GM12801 (cell line): ENCODE measurements at regions not wholly inside any gene's neighbourhood (a gene's known extent, or its start where the extent isn't known, plus 50 kb on each side); places are given as distances from the start of the nearest gene placed in this dataset.

ENCODE experiments used
- TF ChIP-seq, protein P1 (sequence below): IDR thresholded peaks from one replicate; pipeline ENCODE4 v1.5.1; 2011; ENCODE audit warnings: control low read depth; ENCODE audit not compliant: insufficient read length; ENCODE audit errors: extremely low read depth

DNA sequence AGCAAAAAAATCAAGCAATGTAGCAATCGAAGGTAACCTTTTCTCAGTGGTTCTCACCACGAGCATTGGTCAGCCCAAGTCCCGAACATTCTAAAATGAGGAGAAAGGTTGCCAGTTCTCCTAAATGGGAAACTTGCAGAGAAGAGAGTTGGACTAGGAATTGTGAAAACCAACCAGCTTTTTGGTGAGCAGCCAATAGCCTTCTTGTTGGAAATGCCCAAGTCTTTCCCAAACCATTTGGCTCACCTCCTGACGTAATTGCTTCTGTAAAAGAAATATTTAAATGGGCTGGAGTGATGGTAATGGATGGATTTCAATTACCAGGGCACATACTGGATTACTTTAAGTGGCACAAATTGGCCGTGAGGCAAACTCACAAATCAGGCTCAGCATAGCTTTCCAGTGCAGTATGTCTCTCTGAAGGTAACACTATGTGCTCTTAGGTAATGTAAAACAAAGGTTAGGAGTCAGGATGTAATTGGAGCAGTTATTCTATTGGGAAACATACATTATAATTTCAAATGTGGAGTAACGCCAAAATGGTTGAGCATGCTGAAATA, 423.2 kb downstream of the KLF5 start:
- TF ChIP-seq, protein P1, sequence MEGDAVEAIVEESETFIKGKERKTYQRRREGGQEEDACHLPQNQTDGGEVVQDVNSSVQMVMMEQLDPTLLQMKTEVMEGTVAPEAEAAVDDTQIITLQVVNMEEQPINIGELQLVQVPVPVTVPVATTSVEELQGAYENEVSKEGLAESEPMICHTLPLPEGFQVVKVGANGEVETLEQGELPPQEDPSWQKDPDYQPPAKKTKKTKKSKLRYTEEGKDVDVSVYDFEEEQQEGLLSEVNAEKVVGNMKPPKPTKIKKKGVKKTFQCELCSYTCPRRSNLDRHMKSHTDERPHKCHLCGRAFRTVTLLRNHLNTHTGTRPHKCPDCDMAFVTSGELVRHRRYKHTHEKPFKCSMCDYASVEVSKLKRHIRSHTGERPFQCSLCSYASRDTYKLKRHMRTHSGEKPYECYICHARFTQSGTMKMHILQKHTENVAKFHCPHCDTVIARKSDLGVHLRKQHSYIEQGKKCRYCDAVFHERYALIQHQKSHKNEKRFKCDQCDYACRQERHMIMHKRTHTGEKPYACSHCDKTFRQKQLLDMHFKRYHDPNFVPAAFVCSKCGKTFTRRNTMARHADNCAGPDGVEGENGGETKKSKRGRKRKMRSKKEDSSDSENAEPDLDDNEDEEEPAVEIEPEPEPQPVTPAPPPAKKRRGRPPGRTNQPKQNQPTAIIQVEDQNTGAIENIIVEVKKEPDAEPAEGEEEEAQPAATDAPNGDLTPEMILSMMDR, result no peak

DNA sequence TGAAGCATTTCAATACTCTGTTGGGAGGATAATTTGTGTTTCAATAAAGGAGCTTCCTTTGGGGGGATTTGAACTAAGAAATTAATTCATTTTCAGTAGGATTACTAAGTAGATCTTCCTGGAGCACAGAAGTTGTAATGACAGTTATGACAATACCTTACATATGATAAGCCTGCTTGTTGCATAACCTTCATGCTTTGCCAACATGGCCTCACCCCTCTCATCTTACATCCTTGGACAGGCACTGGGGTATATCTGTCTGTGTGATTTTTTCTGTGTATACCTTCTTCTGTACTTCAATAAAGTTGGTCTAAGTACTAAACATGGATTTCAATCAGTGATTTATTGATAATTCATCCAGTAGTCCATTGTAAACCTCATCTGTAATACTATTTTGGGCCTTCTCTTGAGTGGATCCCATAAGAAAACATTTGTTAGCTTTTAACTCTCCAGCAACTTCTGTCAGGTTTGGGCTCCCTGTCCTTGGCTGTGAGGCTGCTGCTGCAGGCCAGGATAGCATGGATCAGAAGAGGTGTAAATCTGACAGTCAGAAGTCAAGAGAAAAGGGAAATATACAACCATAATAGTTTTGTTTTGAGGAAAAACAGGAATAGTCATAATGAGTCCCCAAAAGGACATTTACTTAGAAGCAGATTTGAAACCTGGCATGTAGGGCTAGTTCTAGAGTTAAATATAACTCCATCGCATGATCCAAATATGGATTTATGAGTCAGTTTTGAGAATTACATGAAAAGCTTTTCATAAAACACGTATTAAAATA, 422.2 kb downstream of the KLF5 start:
- TF ChIP-seq, protein P1, result no peak

DNA sequence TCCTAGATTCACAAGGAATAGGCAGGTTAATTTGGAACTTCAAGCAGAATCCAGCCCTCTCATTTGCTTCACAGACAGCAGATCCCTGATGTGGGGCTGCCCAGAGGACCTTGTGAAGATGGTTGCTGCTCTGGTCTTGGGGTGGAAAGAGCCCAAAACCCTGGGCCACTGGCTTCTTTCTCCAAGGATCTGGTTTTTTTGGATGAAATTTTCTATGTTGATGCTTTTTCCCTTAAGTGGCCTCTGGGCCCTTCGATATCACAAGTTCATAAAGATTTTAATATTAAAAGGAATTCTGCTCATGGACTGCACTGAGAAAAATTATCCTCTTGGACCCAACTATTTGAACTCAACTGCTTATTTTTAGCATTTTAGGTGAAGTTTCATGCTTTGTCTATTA, 421.1 kb downstream of the KLF5 start:
- TF ChIP-seq, protein P1, result no peak

DNA sequence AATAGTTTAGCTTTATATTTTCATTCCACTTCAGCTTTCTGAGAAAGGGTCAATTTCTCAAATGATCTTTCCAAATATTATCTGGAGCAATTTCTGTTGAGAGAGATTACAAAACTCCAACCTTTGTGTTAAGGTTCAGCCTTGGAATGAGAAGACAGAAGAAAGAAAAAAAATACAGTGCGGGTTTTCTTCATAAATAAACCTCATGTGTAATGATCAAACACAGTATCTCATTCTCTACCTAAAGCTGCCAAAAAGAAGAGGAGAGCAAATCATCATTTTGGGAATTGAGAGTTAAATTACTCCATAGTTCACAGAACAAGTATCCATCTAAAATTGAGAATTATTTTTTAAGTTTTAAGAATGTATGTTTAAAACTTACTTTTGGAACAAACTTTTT, 420.5 kb downstream of the KLF5 start:
- TF ChIP-seq, protein P1, result no peak

DNA sequence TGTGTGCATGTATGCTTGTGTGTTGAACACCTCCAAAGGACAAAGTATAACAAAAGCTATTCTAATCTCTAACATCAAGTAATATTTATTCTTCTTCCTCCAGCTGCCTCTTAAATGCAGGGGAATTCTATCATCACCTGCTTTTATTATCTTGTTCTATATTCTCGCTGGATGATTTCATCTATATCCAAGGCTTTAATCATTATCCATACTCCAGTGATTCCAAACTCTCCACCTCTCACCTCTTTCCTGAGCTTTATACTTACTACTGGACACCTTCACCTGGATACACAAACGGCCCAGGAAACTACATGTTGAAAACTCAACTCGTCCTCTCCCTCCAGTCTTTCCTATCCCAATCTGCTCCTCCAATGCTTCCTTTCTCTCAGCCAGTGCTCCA, 418.6 kb downstream of the KLF5 start:
- TF ChIP-seq, protein P1, result no peak

DNA sequence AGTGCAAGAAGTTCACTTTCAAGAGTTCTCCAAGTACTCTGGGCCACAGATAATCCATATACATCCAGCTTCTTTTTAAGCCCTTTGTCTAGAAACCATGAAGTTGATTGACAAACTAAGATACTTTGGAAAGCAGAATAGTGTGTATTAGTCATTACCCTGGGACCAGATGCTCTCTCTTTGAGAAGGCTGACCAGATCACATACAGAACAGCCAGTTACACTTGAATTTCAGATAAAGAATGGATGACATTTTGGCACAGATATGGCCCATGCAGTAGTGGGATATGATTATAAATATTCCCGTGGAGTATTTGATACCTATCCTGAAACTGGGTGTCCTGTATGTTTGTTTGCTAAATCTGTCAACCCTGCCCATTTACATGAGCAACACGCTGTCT, 414.2 kb downstream of the KLF5 start:
- TF ChIP-seq, protein P1, result no peak

DNA sequence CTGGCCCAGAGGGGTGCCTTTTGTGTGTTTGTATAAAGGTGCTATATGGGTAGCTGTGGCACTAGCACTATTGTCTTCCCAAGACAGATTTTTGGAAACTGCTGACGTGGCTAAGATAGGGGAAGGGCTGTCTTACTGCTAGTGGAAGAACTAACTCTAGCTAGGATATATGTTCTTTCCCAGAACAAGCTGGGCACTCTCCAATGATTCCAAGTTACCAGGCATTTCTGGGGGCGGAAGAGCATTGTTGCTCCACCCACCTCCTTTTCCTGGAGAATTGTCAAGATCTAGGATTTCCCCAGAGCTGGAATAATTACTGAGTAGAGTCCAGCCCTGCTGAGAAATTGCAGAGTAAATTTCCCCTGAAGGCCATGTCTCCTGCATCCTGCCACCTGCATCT, 408.3 kb downstream of the KLF5 start:
- TF ChIP-seq, protein P1, result no peak
